ENCODE measurements at regions not wholly inside any gene's neighbourhood (a gene's known extent, or its start where the extent isn't known, plus 50 kb on each side); places are given as distances from the start of the nearest gene placed in this dataset.
"Not testable (repeated sequence)": the region's sequence is repeated elsewhere in the genome, so short reads cannot be mapped to it uniquely, and the experiment has no call there.

GRCh38 chr11:14589421-14589820, 54.2 kb upstream of the PDE3B start:
- H3K27me3 ChIP-seq (replicated peaks; ENCODE audit: control insufficient read depth, insufficient read depth, low read length): no peaks in the 10 kb centered on the region
- DNase-seq: no peak
- no peaks in the 10 kb centered on the region for H3K36me3 ChIP-seq (ENCODE audit: control insufficient read depth, insufficient read depth, low read length)
- Mint-ChIP-seq H3K4me1 (ENCODE audit: low read depth, unreplicated experiment) (peaks cover 5% of the 10 kb centered on the region), H3K9me3 (ENCODE audit: unreplicated experiment) (peaks cover 18% of the 10 kb centered on the region), H3K27me3 (ENCODE audit: insufficient read depth, unreplicated experiment) (no peaks in the 10 kb centered on the region), H3K27ac (ENCODE audit: unreplicated experiment) (no peak overlapping the region), H3K4me3 (ENCODE audit: unreplicated experiment) (no peak overlapping the region), H3K36me3 (ENCODE audit: insufficient read depth, unreplicated experiment) (no peaks in the 10 kb centered on the region)
- ChIA-PET POLR2A (no interaction called here), CTCF (no interaction called here)
- intact Hi-C loops (cut with micrococcal nuclease; ENCODE audit: unreplicated experiment): no loop called here
- no peak for TF ChIP-seq CTCF (IDR thresholded peaks at IDR 0.05; ENCODE audit: insufficient read depth in 1 of 2, low read depth in 1 of 2, low read length in 1 of 2, severe bottlenecking in 1 of 2, unreplicated experiment in 1 of 2)
- BruUV-seq (replicated peaks): no TSS peak
- no peak overlapping the region for H3K4me3 ChIP-seq (ENCODE audit: low read depth, low read length)
- peaks cover 12% of the 10 kb centered on the region for H3K4me1 ChIP-seq
- no peaks in the 10 kb centered on the region for H3K9me3 ChIP-seq

- CTCF ChIA-PET; POLR2A ChIA-PET; H3K36me3 Mint-ChIP-seq (ENCODE audit: insufficient read depth, unreplicated experiment): not testable (repeated sequence)
Observed at GRCh38 chr11:14591046-14591445, 52.6 kb upstream of the PDE3B start.

GRCh38 chr11:14593671-14594070, 49.9 kb upstream of the PDE3B start:
- intact Hi-C loops (cut with micrococcal nuclease; ENCODE audit: unreplicated experiment): no loop called here
- peaks cover 11% of the 10 kb centered on the region; the same call in 1 of the 2 replicates for H3K9me3 ChIP-seq
- Mint-ChIP-seq H3K4me3 (ENCODE audit: unreplicated experiment) (no peak overlapping the region), H3K9me3 (ENCODE audit: unreplicated experiment) (peaks cover 33% of the 10 kb centered on the region), H3K36me3 (ENCODE audit: insufficient read depth, unreplicated experiment) (peaks cover 6% of the 10 kb centered on the region), H3K27ac (ENCODE audit: unreplicated experiment) (no peak overlapping the region), H3K27me3 (ENCODE audit: insufficient read depth, unreplicated experiment) (no peaks in the 10 kb centered on the region), H3K4me1 (ENCODE audit: low read depth, unreplicated experiment) (no peaks in the 10 kb centered on the region)
- DNase-seq: no peak
- H3K27me3 ChIP-seq (replicated peaks; ENCODE audit: control insufficient read depth, insufficient read depth, low read length): no peaks in the 10 kb centered on the region
- ChIA-PET POLR2A (no interaction called here), CTCF (no interaction called here)
- TF ChIP-seq CTCF (IDR thresholded peaks at IDR 0.05; ENCODE audit: insufficient read depth in 1 of 2, low read depth in 1 of 2, low read length in 1 of 2, severe bottlenecking in 1 of 2, unreplicated experiment in 1 of 2): no peak
- H3K4me1 ChIP-seq: no peaks in the 10 kb centered on the region
- no peaks in the 10 kb centered on the region for H3K36me3 ChIP-seq (ENCODE audit: control insufficient read depth, insufficient read depth, low read length)
- H3K4me3 ChIP-seq (ENCODE audit: low read depth, low read length): no peak overlapping the region
- no TSS peak for BruUV-seq (replicated peaks)

More at GRCh38 chr11:14591046-14591445, 52.6 kb upstream of the PDE3B start:
- H3K9me3 ChIP-seq; H3K27ac Mint-ChIP-seq (ENCODE audit: unreplicated experiment); BruUV-seq (replicated peaks); H3K27me3 Mint-ChIP-seq (ENCODE audit: insufficient read depth, unreplicated experiment); H3K4me1 ChIP-seq; H3K4me3 Mint-ChIP-seq (ENCODE audit: unreplicated experiment); DNase-seq; H3K4me1 Mint-ChIP-seq (ENCODE audit: low read depth, unreplicated experiment); H3K36me3 ChIP-seq (ENCODE audit: control insufficient read depth, insufficient read depth, low read length); H3K4me3 ChIP-seq (ENCODE audit: low read depth, low read length); intact Hi-C loops (cut with micrococcal nuclease; ENCODE audit: unreplicated experiment); H3K27me3 ChIP-seq (replicated peaks; ENCODE audit: control insufficient read depth, insufficient read depth, low read length): not testable (repeated sequence)
- H3K9me3 Mint-ChIP-seq (ENCODE audit: unreplicated experiment): peaks cover 18% of the 10 kb centered on the region

Measured in Caco-2 (cell line).